ENCODE measurements at regions not wholly inside any gene's neighbourhood (a gene's known extent, or its start where the extent isn't known, plus 50 kb on each side); places are given as distances from the start of the nearest gene placed in this dataset.

GRCh38 chrX:138492371-138492770 lies 219.1 kb downstream of the FGF13 start (continued):
- no peak for TF ChIP-seq ATOH8 (CRISPR knock-in tag; IDR thresholded peaks at IDR 0.05; ENCODE audit: low read depth)
- TF ChIP-seq ESRRA (IDR thresholded peaks at IDR 0.05; ENCODE audit: borderline replicate concordance, low read length) = no peak
- TF ChIP-seq, protein P1, sequence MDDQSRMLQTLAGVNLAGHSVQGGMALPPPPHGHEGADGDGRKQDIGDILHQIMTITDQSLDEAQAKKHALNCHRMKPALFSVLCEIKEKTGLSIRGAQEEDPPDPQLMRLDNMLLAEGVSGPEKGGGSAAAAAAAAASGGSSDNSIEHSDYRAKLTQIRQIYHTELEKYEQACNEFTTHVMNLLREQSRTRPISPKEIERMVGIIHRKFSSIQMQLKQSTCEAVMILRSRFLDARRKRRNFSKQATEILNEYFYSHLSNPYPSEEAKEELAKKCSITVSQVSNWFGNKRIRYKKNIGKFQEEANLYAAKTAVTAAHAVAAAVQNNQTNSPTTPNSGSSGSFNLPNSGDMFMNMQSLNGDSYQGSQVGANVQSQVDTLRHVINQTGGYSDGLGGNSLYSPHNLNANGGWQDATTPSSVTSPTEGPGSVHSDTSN (IDR thresholded peaks at IDR 0.05) = no peak
- TF ChIP-seq POLR2AphosphoS2 (conservative IDR thresholded peaks at IDR 0.05; ENCODE audit: low read length) = no peak
- no peak for TF ChIP-seq EP300 (IDR thresholded peaks at IDR 0.05)
- no peak for TF ChIP-seq HOXA7 (CRISPR knock-in tag; IDR thresholded peaks at IDR 0.05)
- TF ChIP-seq E2F6 (IDR thresholded peaks at IDR 0.05; ENCODE audit: borderline replicate concordance, low read depth) = no peak

GRCh38 chrX:138487866-138488265 lies 223.7 kb downstream of the FGF13 start:
- no peaks in the 10 kb centered on the region for H3K9me3 ChIP-seq
- DNase-seq (ENCODE audit: low read depth in 1 of 2, low spot score in 1 of 2) = no peak
- no peak for TF ChIP-seq HOXB13 (CRISPR knock-in tag; IDR thresholded peaks at IDR 0.05; ENCODE audit: low read depth)
- TF ChIP-seq EHMT2 (IDR thresholded peaks at IDR 0.05; ENCODE audit: low read depth) = no peak
- TF ChIP-seq NFE2L2 (conservative IDR thresholded peaks at IDR 0.05; ENCODE audit: low read length) = no peak
- H3K4me2 ChIP-seq = no peak overlapping the region
- no peak overlapping the region for H3K27ac ChIP-seq
- WGBS (ENCODE audit: missing lambda C conversion rate) = 3% methylated on average over 6 of the region's 6 CpGs
- CTCF ChIA-PET = no interaction called here
- no peaks in the 10 kb centered on the region for H3K4me1 ChIP-seq
- FAIRE-seq = no peak
- POLR2A ChIA-PET = no interaction called here
- ATAC-seq = no peak
- H3K4me3 ChIP-seq = no peak overlapping the region

DNA sequence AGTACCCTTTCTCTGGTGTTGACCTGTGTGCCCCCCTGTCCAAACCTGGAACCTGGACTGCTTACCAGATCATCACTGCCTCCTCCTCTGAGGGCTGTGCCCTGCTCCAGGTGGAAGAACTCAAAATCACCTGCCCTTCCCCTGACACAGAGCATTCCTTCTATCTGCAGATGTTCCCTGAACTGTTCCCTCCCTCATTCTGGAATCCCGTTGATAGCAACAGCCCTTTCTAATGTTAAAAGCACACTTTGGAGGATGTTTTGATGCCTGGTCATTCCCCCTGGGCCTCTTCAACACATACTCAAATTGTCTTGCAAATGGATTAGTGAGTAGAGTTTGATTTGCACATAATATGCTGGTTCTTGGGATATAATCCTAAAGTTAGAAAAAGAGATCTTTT lies 225.8 kb downstream of the FGF13 start:
- no peak for FAIRE-seq
- POLR2A ChIA-PET = no interaction called here

DNA sequence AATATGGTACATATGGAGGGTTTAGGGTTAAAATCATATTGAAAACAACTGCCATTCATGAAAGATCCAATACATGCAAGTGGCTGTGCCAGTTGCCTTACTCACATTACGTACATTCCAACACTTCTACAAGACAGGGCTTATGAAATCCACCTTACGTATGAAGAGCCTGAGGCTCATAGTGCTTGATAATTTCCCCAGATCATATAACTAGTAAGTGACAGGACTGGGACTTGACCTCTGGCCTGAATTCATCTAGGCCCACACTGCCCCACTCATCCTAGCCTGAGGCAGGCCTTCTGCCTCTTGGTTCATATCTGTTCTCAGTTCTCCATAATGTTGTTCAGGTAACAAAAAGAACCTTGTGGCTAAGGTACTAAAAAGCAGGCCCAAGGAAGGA lies 226.3 kb downstream of the FGF13 start:
- FAIRE-seq (no peak), DNase-seq (ENCODE audit: low read depth in 1 of 2, low spot score in 1 of 2) (no peak), ATAC-seq (no peak)
- Histone ChIP-seq H3K27ac (no peak overlapping the region), H3K4me1 (no peaks in the 10 kb centered on the region), H3K9me3 (no peaks in the 10 kb centered on the region), H3K4me3 (no peak overlapping the region), H3K4me2 (no peak overlapping the region)
- 12% methylated on average over 2 of the region's 2 CpGs for WGBS (ENCODE audit: missing lambda C conversion rate)
- TF ChIP-seq TP53 (CRISPR knock-in tag; IDR thresholded peaks at IDR 0.05) (no peak), BHLHE40 (IDR thresholded peaks at IDR 0.05; ENCODE audit: low read depth, low read length) (no peak), CBX8 (IDR thresholded peaks at IDR 0.05) (no peak), POLR2AphosphoS2 (conservative IDR thresholded peaks at IDR 0.05; ENCODE audit: low read length) (no peak), FOSL2 (IDR thresholded peaks at IDR 0.05) (no peak), FOSL2 (CRISPR knock-in tag; IDR thresholded peaks at IDR 0.05) (no peak), JUN (IDR thresholded peaks at IDR 0.05) (no peak), POLR2A (IDR thresholded peaks at IDR 0.05; ENCODE audit: low read length) (no peak), HOXB13 (CRISPR knock-in tag; IDR thresholded peaks at IDR 0.05; ENCODE audit: low read depth) (no peak), MAZ (IDR thresholded peaks at IDR 0.05; ENCODE audit: borderline replicate concordance, low read depth, low read length) (no peak), HEYL (CRISPR knock-in tag; IDR thresholded peaks at IDR 0.05) (no peak), REST (IDR thresholded peaks at IDR 0.05) (no peak), JUNB (IDR thresholded peaks at IDR 0.05) (no peak)
- TF ChIP-seq, protein P1 (IDR thresholded peaks at IDR 0.05) = no peak
- TF ChIP-seq, protein P2, sequence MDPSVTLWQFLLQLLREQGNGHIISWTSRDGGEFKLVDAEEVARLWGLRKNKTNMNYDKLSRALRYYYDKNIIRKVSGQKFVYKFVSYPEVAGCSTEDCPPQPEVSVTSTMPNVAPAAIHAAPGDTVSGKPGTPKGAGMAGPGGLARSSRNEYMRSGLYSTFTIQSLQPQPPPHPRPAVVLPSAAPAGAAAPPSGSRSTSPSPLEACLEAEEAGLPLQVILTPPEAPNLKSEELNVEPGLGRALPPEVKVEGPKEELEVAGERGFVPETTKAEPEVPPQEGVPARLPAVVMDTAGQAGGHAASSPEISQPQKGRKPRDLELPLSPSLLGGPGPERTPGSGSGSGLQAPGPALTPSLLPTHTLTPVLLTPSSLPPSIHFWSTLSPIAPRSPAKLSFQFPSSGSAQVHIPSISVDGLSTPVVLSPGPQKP (IDR thresholded peaks at IDR 0.05; ENCODE audit: low read depth, low read length) = no peak
- ChIA-PET POLR2A (no interaction called here), CTCF (no interaction called here)

More for the DNA sequence above, 225.8 kb downstream of the FGF13 start:
- Histone ChIP-seq H3K4me2 (no peak overlapping the region), H3K4me1 (no peaks in the 10 kb centered on the region), H3K27ac (no peak overlapping the region), H3K4me3 (no peak overlapping the region), H3K9me3 (no peaks in the 10 kb centered on the region)
- DNase-seq (ENCODE audit: low read depth in 1 of 2, low spot score in 1 of 2) = no peak
- no peak for ATAC-seq
- CTCF ChIA-PET = no interaction called here
- WGBS (ENCODE audit: missing lambda C conversion rate) = 0% methylated on average over 1 of the region's 1 CpG
- TF ChIP-seq JUN (IDR thresholded peaks at IDR 0.05) = no peak
- TF ChIP-seq POLR2A (IDR thresholded peaks at IDR 0.05; ENCODE audit: low read length) = no peak
- TF ChIP-seq, protein P1 (IDR thresholded peaks at IDR 0.05) = no peak
- no peak for TF ChIP-seq EHF (CRISPR knock-in tag; IDR thresholded peaks at IDR 0.05)
